Stomach (tissue), 4 donors: ENCODE measurements at regions not wholly inside any gene's neighbourhood (a gene's known extent, or its start where the extent isn't known, plus 50 kb on each side); places are given as distances from the start of the nearest gene placed in this dataset.

Experiments used
- EP300 ChIP-seq: sonication (generic); formaldehyde crosslinking; IDR thresholded peaks from one replicate; pipeline ENCODE4 v1.6.1; 2017; ENCODE audit warnings: antibody characterized with exemption
- POLR2A ChIP-seq, 4 donors: fragments of 450-650 bp; IDR thresholded peaks; one replicate each; pipeline ENCODE4 v1.6.1; 2016; ENCODE audit warnings: antibody characterized with exemption in 4 of 4, control low read depth in 2 of 4, mild to moderate bottlenecking in 1 of 4, moderate library complexity in 1 of 4
- POLR2AphosphoS5 ChIP-seq, 3 donors: sonication (generic); formaldehyde crosslinking; IDR thresholded peaks; one replicate each; pipeline ENCODE4 v1.6.1; 2016; ENCODE audit warnings: antibody characterized with exemption in 3 of 3
- TF ChIP-seq, protein P1 (sequence below), 7 experiments: fragments of 450-650 bp in 4 of 7; fragments of 200-600 bp in 3 of 7; sonication (generic) in 3 of 7; IDR thresholded peaks; one replicate each; pipeline ENCODE4 v1.5.1; 2016 to 2019; ENCODE audit warnings: antibody characterized with exemption in 7 of 7, control low read depth in 2 of 7, mild to moderate bottlenecking in 1 of 7

GRCh38 chr21:36571556-36571955, 91.6 kb upstream of the CLDN14 start:
- TF ChIP-seq, protein P1, sequence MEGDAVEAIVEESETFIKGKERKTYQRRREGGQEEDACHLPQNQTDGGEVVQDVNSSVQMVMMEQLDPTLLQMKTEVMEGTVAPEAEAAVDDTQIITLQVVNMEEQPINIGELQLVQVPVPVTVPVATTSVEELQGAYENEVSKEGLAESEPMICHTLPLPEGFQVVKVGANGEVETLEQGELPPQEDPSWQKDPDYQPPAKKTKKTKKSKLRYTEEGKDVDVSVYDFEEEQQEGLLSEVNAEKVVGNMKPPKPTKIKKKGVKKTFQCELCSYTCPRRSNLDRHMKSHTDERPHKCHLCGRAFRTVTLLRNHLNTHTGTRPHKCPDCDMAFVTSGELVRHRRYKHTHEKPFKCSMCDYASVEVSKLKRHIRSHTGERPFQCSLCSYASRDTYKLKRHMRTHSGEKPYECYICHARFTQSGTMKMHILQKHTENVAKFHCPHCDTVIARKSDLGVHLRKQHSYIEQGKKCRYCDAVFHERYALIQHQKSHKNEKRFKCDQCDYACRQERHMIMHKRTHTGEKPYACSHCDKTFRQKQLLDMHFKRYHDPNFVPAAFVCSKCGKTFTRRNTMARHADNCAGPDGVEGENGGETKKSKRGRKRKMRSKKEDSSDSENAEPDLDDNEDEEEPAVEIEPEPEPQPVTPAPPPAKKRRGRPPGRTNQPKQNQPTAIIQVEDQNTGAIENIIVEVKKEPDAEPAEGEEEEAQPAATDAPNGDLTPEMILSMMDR (IDR thresholded peaks at IDR 0.05): no peak
- no peak for TF ChIP-seq POLR2A (IDR thresholded peaks at IDR 0.05)
- TF ChIP-seq EP300: no peak
- TF ChIP-seq POLR2AphosphoS5 (IDR thresholded peaks at IDR 0.05): no peak
